Thoracic aorta (tissue), 2 donors: ENCODE measurements at regions not wholly inside any gene's neighbourhood (a gene's known extent, or its start where the extent isn't known, plus 50 kb on each side); places are given as distances from the start of the nearest gene placed in this dataset.

Source experiments
- ATAC-seq: fragments of 150-250 bp; one replicate; pipeline ENCODE4 v1.8.0; 2017; ENCODE audit warnings: low read depth; ENCODE audit not compliant: insufficient number of reproducible peaks, low FRiP score
- DNase-seq: peaks from one replicate; pipeline ENCODE4 v3.0.0-alpha.2; 2020; ENCODE audit warnings: low spot score
- H3K27ac ChIP-seq, 2 donors: fragments of 200-600 bp; sonication (generic); 1 replicate in 1 of 2; 2 replicates in 1 of 2; pipeline ENCODE4 v1.5.1; 2016; ENCODE audit warnings: mild to moderate bottlenecking in 2 of 2, moderate library complexity in 2 of 2
- H3K27me3 ChIP-seq: fragments of 200-600 bp; sonication (generic); replicated peaks from 2 replicates; pipeline ENCODE4 v1.6.0; 2016; ENCODE audit warnings: mild to moderate bottlenecking; ENCODE audit not compliant: insufficient read depth
- H3K36me3 ChIP-seq: fragments of 200-600 bp; sonication (generic); one replicate; pipeline ENCODE4 v1.5.1; 2016
- H3K4me1 ChIP-seq, 2 donors: fragments of 200-600 bp; sonication (generic); 1 replicate in 1 of 2; 2 replicates in 1 of 2; pipeline versions ENCODE4 v1.5.1 to v1.6.0; 2016; ENCODE audit warnings: low read depth in 2 of 2, mild to moderate bottlenecking in 1 of 2; ENCODE audit not compliant: control insufficient read depth in 1 of 2
- H3K4me3 ChIP-seq: fragments of 200-600 bp; sonication (generic); 2 replicates; pipeline ENCODE4 v1.5.1; 2016; ENCODE audit warnings: mild to moderate bottlenecking
- H3K9me3 ChIP-seq: fragments of 200-600 bp; sonication (generic); 2 replicates; pipeline ENCODE4 v1.5.1; 2016
- TF ChIP-seq, protein P1 (sequence below): fragments of 200-600 bp; sonication (generic); IDR thresholded peaks from one replicate; pipeline ENCODE4 v1.5.1; 2019; ENCODE audit warnings: antibody characterized with exemption

DNA sequence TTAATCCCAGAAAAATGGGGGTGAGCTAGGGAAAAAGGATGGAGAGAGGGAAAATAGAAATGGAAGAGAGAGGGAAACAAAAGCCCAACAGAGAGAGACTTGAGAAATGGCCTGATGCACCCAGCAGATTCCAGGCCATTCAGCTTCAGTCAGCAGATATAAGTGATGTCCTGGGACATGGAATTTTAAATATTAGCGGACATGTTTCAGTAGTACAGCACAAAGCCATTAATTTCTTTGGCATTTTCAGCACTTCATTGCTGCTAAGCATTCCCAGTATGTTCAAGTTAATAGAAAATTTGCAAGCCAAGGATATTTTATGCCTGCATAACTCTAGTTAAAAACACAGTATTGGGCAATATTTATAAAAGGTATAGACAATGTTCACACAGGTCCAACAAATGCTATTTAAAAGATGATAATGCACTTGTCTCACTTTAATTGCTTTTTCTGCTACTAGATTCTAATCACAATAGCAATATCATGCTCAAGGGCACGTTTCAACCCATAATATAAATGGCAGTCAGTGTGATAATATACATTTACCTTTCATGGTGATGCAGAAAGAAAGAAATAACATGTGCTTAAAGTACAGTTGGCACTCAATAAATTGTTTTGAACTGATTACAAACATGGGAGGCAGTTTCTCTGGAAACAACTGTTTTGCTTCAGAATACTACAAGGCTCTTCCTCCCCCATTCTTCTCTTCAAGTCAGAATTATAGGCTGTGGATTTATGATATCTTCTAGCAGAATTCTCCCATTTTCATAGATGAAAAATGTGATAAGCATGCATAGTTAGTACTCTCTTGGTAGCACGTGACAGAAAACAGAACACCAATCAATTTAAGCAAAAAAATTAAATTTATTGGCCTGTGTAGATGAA, 108.1 kb upstream of the MAGI3 start:
- TF ChIP-seq, protein P1, sequence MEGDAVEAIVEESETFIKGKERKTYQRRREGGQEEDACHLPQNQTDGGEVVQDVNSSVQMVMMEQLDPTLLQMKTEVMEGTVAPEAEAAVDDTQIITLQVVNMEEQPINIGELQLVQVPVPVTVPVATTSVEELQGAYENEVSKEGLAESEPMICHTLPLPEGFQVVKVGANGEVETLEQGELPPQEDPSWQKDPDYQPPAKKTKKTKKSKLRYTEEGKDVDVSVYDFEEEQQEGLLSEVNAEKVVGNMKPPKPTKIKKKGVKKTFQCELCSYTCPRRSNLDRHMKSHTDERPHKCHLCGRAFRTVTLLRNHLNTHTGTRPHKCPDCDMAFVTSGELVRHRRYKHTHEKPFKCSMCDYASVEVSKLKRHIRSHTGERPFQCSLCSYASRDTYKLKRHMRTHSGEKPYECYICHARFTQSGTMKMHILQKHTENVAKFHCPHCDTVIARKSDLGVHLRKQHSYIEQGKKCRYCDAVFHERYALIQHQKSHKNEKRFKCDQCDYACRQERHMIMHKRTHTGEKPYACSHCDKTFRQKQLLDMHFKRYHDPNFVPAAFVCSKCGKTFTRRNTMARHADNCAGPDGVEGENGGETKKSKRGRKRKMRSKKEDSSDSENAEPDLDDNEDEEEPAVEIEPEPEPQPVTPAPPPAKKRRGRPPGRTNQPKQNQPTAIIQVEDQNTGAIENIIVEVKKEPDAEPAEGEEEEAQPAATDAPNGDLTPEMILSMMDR = no peak
- no peak for DNase-seq
- Histone ChIP-seq H3K36me3 (no peaks in the 10 kb centered on the region), H3K4me1 (no peaks in the 10 kb centered on the region), H3K27me3 (no peaks in the 10 kb centered on the region), H3K27ac (no peak overlapping the region), H3K4me3 (no peak overlapping the region), H3K9me3 (no peaks in the 10 kb centered on the region)
- no peak for ATAC-seq

DNA sequence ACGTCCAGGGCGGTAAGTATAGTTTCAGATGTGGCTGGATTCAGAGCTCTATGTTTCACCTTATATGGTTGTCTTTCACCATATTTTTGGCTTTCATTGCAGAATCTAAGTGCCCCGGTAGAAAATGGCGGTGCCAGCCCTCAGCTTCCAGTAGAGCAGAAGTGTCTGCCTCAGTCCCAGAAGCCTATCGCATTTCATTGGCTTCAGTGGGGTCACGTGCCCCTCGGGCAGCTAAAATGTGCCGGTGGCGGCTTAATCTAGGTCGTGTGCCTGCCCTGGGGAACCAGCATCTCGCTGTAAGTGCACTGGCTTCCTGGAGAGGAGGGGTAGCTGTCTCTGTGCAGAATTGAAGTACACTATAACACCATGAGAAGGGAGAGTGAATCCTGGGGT, 107.4 kb upstream of the MAGI3 start:
- H3K4me1 ChIP-seq = no peaks in the 10 kb centered on the region
- no peaks in the 10 kb centered on the region for H3K36me3 ChIP-seq
- TF ChIP-seq, protein P1 = no peak
- ATAC-seq = no peak
- no peak overlapping the region for H3K4me3 ChIP-seq
- no peak for DNase-seq
- H3K9me3 ChIP-seq = no peaks in the 10 kb centered on the region
- H3K27me3 ChIP-seq = no peaks in the 10 kb centered on the region
- no peak overlapping the region for H3K27ac ChIP-seq

DNA sequence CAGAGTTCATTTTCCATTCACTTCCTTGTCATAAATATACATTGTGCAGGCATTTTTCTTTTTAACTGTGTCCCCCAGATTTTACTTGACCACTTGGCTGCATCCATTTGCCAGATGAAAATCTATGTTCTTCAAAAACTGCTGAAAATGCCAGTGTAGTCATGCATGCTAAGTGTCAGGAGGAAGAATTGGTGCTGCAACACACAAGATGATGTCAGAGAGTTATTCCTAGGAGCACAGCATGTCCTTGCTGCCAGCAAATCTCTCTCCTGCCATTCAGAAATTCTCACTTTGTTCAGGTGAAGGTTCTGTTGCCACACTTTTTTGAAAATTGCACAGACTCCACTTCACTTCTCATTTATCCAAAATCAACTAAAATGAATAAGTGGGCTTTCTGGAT, 106.4 kb upstream of the MAGI3 start:
- TF ChIP-seq, protein P1 = no peak

DNA sequence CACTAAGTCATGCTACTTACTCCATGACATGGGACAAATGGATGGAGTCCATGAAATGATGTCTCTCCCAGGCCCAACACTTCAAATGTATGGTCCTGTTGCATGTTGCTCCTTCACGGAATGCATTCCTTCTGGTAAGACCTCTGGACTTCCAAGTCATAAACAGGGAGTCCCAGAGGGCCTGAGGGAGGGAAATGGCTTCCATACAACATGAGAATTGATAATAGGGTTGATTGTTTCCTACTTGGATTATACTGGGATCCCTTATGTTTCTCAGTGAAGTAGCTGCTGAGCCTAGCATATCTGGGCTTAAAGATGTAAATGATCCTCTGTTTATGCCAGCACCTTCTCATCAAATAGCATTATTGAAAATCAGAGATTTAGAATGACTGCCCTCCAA, 104.2 kb upstream of the MAGI3 start:
- no peak overlapping the region for H3K4me3 ChIP-seq
- no peaks in the 10 kb centered on the region for H3K36me3 ChIP-seq
- no peaks in the 10 kb centered on the region for H3K4me1 ChIP-seq
- TF ChIP-seq, protein P1 = no peak
- no peaks in the 10 kb centered on the region for H3K27me3 ChIP-seq
- no peaks in the 10 kb centered on the region for H3K9me3 ChIP-seq
- no peak overlapping the region for H3K27ac ChIP-seq
- ATAC-seq (no peak), DNase-seq (no peak)

More for the DNA sequence above, 106.4 kb upstream of the MAGI3 start:
- Histone ChIP-seq H3K4me3 (no peak overlapping the region), H3K27ac (no peak overlapping the region), H3K36me3 (no peaks in the 10 kb centered on the region), H3K27me3 (no peaks in the 10 kb centered on the region), H3K9me3 (no peaks in the 10 kb centered on the region), H3K4me1 (no peaks in the 10 kb centered on the region)
- no peak for DNase-seq
- no peak for ATAC-seq

DNA sequence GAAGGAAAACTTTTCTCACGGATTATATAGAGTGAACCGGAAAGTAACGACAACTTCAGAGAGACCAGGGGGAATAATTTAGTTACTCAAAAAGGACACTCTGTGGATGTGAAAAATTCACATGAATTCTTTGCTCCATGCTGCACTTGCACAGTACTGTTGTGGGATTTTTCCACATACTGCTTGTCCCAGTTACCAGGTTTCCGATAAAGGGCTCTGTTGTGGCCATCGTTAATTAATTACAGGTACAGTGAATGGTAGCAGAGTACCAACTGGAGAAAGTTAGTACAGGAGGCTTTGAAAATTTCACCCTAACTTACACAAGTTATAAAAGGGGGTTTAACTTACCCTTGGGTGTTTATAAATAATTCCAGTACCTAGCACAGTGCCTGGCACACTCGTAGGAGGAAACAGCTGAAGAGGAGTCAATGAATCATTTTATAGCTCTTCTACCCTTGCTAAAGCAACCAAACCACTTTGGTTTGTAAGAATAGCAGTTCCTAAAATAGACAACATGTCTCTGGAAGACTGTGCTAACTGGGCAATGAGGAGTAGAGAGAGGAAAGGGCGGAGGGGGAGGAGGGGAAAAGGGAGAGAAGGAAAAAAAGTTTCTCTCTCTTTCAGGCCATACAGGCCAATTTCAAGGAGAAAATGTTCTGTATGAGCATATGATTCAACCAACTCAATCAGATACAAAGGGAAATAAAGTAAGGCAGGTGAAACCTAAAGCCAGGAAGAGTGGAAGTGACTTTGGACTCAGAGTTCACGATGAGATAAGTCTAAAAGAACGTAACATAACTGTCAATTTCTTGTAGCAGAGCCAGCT, 98.3 kb upstream of the MAGI3 start:
- no peak for ATAC-seq
- no peak overlapping the region for H3K4me3 ChIP-seq

More for the DNA sequence above, 98.3 kb upstream of the MAGI3 start:
- Histone ChIP-seq H3K36me3 (no peaks in the 10 kb centered on the region), H3K27ac (no peak overlapping the region), H3K27me3 (no peaks in the 10 kb centered on the region), H3K9me3 (no peaks in the 10 kb centered on the region), H3K4me1 (no peaks in the 10 kb centered on the region)
- DNase-seq = no peak
- TF ChIP-seq, protein P1 = no peak
